ENCODE measurements at regions not wholly inside any gene's neighbourhood (a gene's known extent, or its start where the extent isn't known, plus 50 kb on each side); places are given as distances from the start of the nearest gene placed in this dataset.

DNA sequence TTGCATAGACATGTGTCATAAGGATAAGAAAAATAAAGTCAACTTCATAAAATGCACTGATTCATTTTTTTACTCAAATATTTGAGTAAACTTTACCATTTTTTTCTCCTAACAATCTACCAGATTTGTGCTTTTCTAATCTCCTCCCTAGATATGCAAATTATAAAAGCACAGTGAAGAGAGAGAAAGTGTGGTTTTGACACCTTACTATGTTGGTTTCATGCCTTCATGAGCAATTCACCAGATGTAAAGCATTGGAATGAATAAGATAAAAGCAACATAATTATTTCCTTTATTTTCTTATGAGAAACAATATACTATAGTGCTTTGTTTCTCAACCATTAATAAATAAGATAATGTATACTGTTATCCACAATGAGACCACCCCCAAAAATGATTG, 432.5 kb upstream of the PCDH15 start:
- TF ChIP-seq EZH2phosphoT487 (IDR thresholded peaks at IDR 0.05; ENCODE audit: borderline replicate concordance, low read length): no peak
- TF ChIP-seq, protein P1, sequence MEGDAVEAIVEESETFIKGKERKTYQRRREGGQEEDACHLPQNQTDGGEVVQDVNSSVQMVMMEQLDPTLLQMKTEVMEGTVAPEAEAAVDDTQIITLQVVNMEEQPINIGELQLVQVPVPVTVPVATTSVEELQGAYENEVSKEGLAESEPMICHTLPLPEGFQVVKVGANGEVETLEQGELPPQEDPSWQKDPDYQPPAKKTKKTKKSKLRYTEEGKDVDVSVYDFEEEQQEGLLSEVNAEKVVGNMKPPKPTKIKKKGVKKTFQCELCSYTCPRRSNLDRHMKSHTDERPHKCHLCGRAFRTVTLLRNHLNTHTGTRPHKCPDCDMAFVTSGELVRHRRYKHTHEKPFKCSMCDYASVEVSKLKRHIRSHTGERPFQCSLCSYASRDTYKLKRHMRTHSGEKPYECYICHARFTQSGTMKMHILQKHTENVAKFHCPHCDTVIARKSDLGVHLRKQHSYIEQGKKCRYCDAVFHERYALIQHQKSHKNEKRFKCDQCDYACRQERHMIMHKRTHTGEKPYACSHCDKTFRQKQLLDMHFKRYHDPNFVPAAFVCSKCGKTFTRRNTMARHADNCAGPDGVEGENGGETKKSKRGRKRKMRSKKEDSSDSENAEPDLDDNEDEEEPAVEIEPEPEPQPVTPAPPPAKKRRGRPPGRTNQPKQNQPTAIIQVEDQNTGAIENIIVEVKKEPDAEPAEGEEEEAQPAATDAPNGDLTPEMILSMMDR (conservative IDR thresholded peaks at IDR 0.05; ENCODE audit: low read depth, low read length): no peak
- TF ChIP-seq EZH2 (IDR thresholded peaks at IDR 0.05; ENCODE audit: low read length, unreplicated experiment): no peak
